B cell (primary cell): ENCODE measurements at regions not wholly inside any gene's neighbourhood (a gene's known extent, or its start where the extent isn't known, plus 50 kb on each side); places are given as distances from the start of the nearest gene placed in this dataset.
"Not testable (repeated sequence)": the region's sequence is repeated elsewhere in the genome, so short reads cannot be mapped to it uniquely, and the experiment has no call there.

ENCODE experiments used
- ATAC-seq: fragments of 200-7000 bp; cut with Tn5 transposase; one replicate; pipeline ENCODE4 v1.10.0; 2021; ENCODE audit warnings: low read depth, mild to moderate bottlenecking, moderate number of reproducible peaks, moderate library complexity
- CTCF ChIA-PET: fragments of 350-600 bp; sonication (Branson Sonifier 250); formaldehyde crosslinking; loops from one replicate; lab custom pipeline; 2021; ENCODE audit warnings: antibody characterized with exemption, inconsistent platforms; lab: Charles Lee
- POLR2A ChIA-PET: fragments of 350-600 bp; sonication (Branson Sonifier 250); formaldehyde crosslinking; loops from one replicate; lab custom pipeline; 2021; ENCODE audit warnings: antibody characterized with exemption; lab: Charles Lee
- DNase-seq: peaks from one replicate; pipeline ENCODE4 v3.0.0; 2013
- H2AFZ ChIP-seq: 2 replicates; pipeline ENCODE4 v1.6.1; 2012; ENCODE audit warnings: mild to moderate bottlenecking, low read depth, low read length; ENCODE audit not compliant: insufficient read depth, poor library complexity, severe bottlenecking
- H3K27ac ChIP-seq, 2 donors: 1 replicate in 1 of 2; 2 replicates in 1 of 2; pipeline ENCODE4 v1.5.1; 2012 to 2013; ENCODE audit warnings: low read length in 2 of 2, mild to moderate bottlenecking in 2 of 2, moderate library complexity in 1 of 2
- H3K27me3 ChIP-seq, 4 experiments: fragments of 200-600 bp in 1 of 4; sonication (generic) in 1 of 4; replicated peaks in 1 of 4; 1 replicate in 2 of 4; 2 replicates in 2 of 4; pipeline versions ENCODE4 v1.6.1 to v1.7.0; 2013 to 2016; ENCODE audit warnings: low read length in 3 of 4, mild to moderate bottlenecking in 2 of 4, mixed read lengths in 1 of 4, moderate library complexity in 1 of 4; ENCODE audit not compliant: insufficient read depth in 4 of 4, control insufficient read depth in 3 of 4; ENCODE audit errors: control extremely low read depth in 1 of 4
- H3K36me3 ChIP-seq, 2 experiments: replicated peaks in 1 of 2; 1 replicate in 1 of 2; 2 replicates in 1 of 2; pipeline versions ENCODE4 v1.6.1 to v1.7.1; 2013; ENCODE audit warnings: low read length in 1 of 2; ENCODE audit not compliant: insufficient read depth in 2 of 2, control insufficient read depth in 1 of 2; ENCODE audit errors: control extremely low read depth in 1 of 2, extremely low read depth in 1 of 2
- H3K4me1 ChIP-seq, 2 donors: fragments of 200-600 bp in 1 of 2; sonication (generic) in 1 of 2; 1 replicate in 1 of 2; 2 replicates in 1 of 2; pipeline versions ENCODE4 v1.5.1 to v1.6.1; 2013 to 2017; ENCODE audit warnings: low read length in 2 of 2; ENCODE audit not compliant: control insufficient read depth in 2 of 2, insufficient read depth in 2 of 2
- H3K4me2 ChIP-seq: replicated peaks from 2 replicates; pipeline ENCODE3; 2012; ENCODE audit warnings: mild to moderate bottlenecking, low read depth, low read length; ENCODE audit not compliant: poor library complexity, severe bottlenecking
- H3K4me3 ChIP-seq, 5 experiments: fragments of 200-600 bp in 1 of 5; sonication (generic) in 1 of 5; 1 replicate in 3 of 5; 2 replicates in 2 of 5; pipeline versions ENCODE4 v1.5.1 to v1.7.0; 2011 to 2016; ENCODE audit warnings: low read length in 4 of 5, mild to moderate bottlenecking in 4 of 5, low read depth in 2 of 5, control low read depth in 1 of 5, moderate library complexity in 1 of 5; ENCODE audit not compliant: insufficient read depth in 1 of 5; ENCODE audit errors: control extremely low read depth in 1 of 5, extremely low read depth in 1 of 5
- H3K79me2 ChIP-seq: fragments of 200-600 bp; sonication (generic); one replicate; pipeline ENCODE4 v1.6.0; 2016; ENCODE audit warnings: low read length; ENCODE audit not compliant: control insufficient read depth, insufficient read depth
- H3K9ac ChIP-seq: fragments of 200-600 bp; sonication (generic); 2 replicates; pipeline ENCODE4 v1.6.1; 2017; ENCODE audit warnings: mild to moderate bottlenecking, low read length, moderate library complexity
- H3K9me3 ChIP-seq, 3 donors: one replicate each; pipeline versions ENCODE4 v1.6.1 to v1.7.1; 2013; ENCODE audit warnings: low read length in 2 of 3; ENCODE audit not compliant: control insufficient read depth in 2 of 3, insufficient read depth in 1 of 3; ENCODE audit errors: control extremely low read depth in 1 of 3
- H4K20me1 ChIP-seq: 2 replicates; pipeline ENCODE4 v1.6.0; 2012; ENCODE audit warnings: mild to moderate bottlenecking, low read length; ENCODE audit not compliant: insufficient read depth, control insufficient read depth, poor library complexity, severe bottlenecking
- H3K27ac Mint-ChIP-seq: one replicate; pipeline ENCODE4 v1.8.0; 2021; ENCODE audit warnings: mixed read lengths
- H3K27me3 Mint-ChIP-seq: one replicate; pipeline ENCODE4 v1.8.0; 2021; ENCODE audit warnings: mixed read lengths
- H3K4me1 Mint-ChIP-seq: one replicate; pipeline ENCODE4 v1.8.0; 2021; ENCODE audit warnings: mixed read lengths
- H3K4me3 Mint-ChIP-seq: one replicate; pipeline ENCODE4 v1.8.0; 2021; ENCODE audit warnings: mixed read lengths
- H3K9me3 Mint-ChIP-seq: one replicate; pipeline ENCODE4 v1.8.0; 2022; ENCODE audit warnings: mixed read lengths; ENCODE audit not compliant: insufficient read depth
- EZH2 ChIP-seq: IDR thresholded peaks from 2 replicates; pipeline ENCODE4 v1.6.1; 2012; ENCODE audit warnings: borderline replicate concordance, low read depth, mild to moderate bottlenecking, moderate library complexity, low read length; ENCODE audit not compliant: insufficient read depth, poor library complexity, severe bottlenecking
- WGBS: methylation state at CpG from one replicate; pipeline ENCODE4 v1.1.5; 2013; ENCODE audit warnings: missing lambda C conversion rate; ENCODE audit not compliant: insufficient coverage; 5-methylcytosine and 5-hydroxymethylcytosine counted together
- intact Hi-C: fragments of 100-400 bp; cut with micrococcal nuclease; formaldehyde crosslinking; loops from one replicate; pipeline ENCODE4 v1.10.0; 2022
- TF ChIP-seq, protein P1 (sequence below): fragments of 200-600 bp; IDR thresholded peaks from one replicate; pipeline ENCODE4 v1.8.0; 2022; ENCODE audit warnings: antibody characterized with exemption, mild to moderate bottlenecking

- no peak overlapping the region for H3K4me3 Mint-ChIP-seq
- Histone ChIP-seq H3K27ac (no peak overlapping the region), H3K9ac (no peak overlapping the region), H2AFZ (no peak overlapping the region), H3K4me1 (no peaks in the 10 kb centered on the region), H4K20me1 (no peaks in the 10 kb centered on the region), H3K9me3 (no peaks in the 10 kb centered on the region), H3K4me2 (no peak overlapping the region), H3K27me3 (no peaks in the 10 kb centered on the region), H3K79me2 (no peaks in the 10 kb centered on the region), H3K36me3 (no peaks in the 10 kb centered on the region), H3K4me3 (no peak overlapping the region)
- H3K9me3 Mint-ChIP-seq: no peaks in the 10 kb centered on the region
- ATAC-seq: no peak
- CTCF ChIA-PET: no interaction called here
- POLR2A ChIA-PET: no interaction called here
- no peak for TF ChIP-seq EZH2
- TF ChIP-seq, protein P1, sequence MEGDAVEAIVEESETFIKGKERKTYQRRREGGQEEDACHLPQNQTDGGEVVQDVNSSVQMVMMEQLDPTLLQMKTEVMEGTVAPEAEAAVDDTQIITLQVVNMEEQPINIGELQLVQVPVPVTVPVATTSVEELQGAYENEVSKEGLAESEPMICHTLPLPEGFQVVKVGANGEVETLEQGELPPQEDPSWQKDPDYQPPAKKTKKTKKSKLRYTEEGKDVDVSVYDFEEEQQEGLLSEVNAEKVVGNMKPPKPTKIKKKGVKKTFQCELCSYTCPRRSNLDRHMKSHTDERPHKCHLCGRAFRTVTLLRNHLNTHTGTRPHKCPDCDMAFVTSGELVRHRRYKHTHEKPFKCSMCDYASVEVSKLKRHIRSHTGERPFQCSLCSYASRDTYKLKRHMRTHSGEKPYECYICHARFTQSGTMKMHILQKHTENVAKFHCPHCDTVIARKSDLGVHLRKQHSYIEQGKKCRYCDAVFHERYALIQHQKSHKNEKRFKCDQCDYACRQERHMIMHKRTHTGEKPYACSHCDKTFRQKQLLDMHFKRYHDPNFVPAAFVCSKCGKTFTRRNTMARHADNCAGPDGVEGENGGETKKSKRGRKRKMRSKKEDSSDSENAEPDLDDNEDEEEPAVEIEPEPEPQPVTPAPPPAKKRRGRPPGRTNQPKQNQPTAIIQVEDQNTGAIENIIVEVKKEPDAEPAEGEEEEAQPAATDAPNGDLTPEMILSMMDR: no peak
- no peak overlapping the region for H3K27ac Mint-ChIP-seq
- intact Hi-C loops: no loop called here
- peaks cover 5% of the 10 kb centered on the region for H3K27me3 Mint-ChIP-seq
- DNase-seq: no peak
- no peaks in the 10 kb centered on the region for H3K4me1 Mint-ChIP-seq
Measured at GRCh38 chr12:75658286-75658685, 146.9 kb upstream of the KRR1 start.

DNA sequence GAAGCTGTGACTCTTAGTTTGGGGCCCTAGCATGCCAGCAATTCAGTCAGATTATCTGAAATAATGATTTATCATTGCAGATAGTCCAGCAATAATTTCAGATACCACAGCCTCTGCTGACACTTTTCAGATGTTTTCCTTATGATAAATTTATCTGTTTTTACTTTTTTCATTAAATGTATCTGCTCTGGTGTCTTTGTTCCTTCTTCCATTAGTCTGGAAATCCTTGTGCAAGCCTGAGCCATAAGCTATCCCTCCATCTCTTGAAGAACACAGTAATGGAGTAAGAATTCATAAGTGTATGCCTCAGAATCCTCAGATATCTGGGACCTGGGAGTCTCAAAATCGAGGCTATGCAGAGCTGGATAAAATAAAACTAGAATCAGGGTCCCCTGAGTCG lies 146.4 kb upstream of the KRR1 start:
- Histone ChIP-seq H3K9ac (no peak overlapping the region), H3K79me2 (no peaks in the 10 kb centered on the region), H2AFZ (no peak overlapping the region), H4K20me1 (no peaks in the 10 kb centered on the region), H3K9me3 (no peaks in the 10 kb centered on the region), H3K4me3 (no peak overlapping the region), H3K4me1 (no peaks in the 10 kb centered on the region), H3K27me3 (peaks cover 0 to 1% (median 0%) of the 10 kb centered on the region in 4 experiments), H3K4me2 (no peak overlapping the region), H3K27ac (no peak overlapping the region), H3K36me3 (no peaks in the 10 kb centered on the region)
- H3K4me1 Mint-ChIP-seq: no peaks in the 10 kb centered on the region
- H3K4me3 Mint-ChIP-seq: no peak overlapping the region
- H3K27ac Mint-ChIP-seq: no peak overlapping the region
- H3K9me3 Mint-ChIP-seq: no peaks in the 10 kb centered on the region
- CTCF ChIA-PET: no interaction called here
- DNase-seq: no peak
- no peak for ATAC-seq
- H3K27me3 Mint-ChIP-seq: peaks cover 5% of the 10 kb centered on the region
- POLR2A ChIA-PET: no interaction called here
- intact Hi-C loops: no loop called here
- no CpG with 5 or more reads among the region's 2 CpGs for WGBS
- TF ChIP-seq EZH2: no peak
- TF ChIP-seq, protein P1: no peak

DNA sequence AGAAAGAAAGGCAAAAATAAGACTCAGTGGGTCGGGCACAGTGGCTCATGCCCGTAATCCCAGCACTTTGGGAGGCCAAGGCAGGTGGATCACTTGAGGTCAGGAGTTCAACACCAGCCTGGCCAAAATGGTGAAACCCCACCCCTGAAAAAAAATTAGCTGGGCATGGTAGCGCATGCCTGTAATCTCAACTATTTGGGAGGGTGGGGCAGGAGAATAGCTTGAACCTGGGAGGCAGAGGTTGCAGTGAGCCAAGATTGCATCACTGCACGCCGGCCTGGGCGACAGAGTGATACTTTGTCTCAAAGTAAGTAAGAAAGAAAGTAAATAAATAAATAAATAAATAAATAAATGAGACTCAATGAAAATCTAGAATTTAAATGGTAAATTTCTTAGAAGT lies 145.9 kb upstream of the KRR1 start:
- H3K36me3 ChIP-seq, ATAC-seq, H3K9me3 ChIP-seq, H3K79me2 ChIP-seq, H3K4me3 ChIP-seq, DNase-seq, H3K27ac ChIP-seq, H3K9me3 Mint-ChIP-seq, H3K4me1 Mint-ChIP-seq, POLR2A ChIA-PET, H3K27me3 Mint-ChIP-seq, H3K27me3 ChIP-seq, H3K4me2 ChIP-seq, intact Hi-C loops, H4K20me1 ChIP-seq, H3K27ac Mint-ChIP-seq, H3K4me3 Mint-ChIP-seq, CTCF ChIA-PET, H3K4me1 ChIP-seq, H2AFZ ChIP-seq, H3K9ac ChIP-seq: not testable (repeated sequence)
- WGBS: 100% methylated on average over 2 of the region's 6 CpGs
